ENCODE measurements at regions not wholly inside any gene's neighbourhood (a gene's known extent, or its start where the extent isn't known, plus 50 kb on each side); places are given as distances from the start of the nearest gene placed in this dataset.

- TF ChIP-seq CTCF (IDR thresholded peaks at IDR 0.05; ENCODE audit: insufficient read depth, low read length, poor library complexity, severe bottlenecking) (no peak), EZH2phosphoT487 (conservative IDR thresholded peaks at IDR 0.05; ENCODE audit: low read length) (no peak)
Measured at GRCh38 chr16:79988721-79989220, 388.2 kb upstream of the MAF start.

All from SU-DHL-6 (cell line).